Myocyte (in vitro differentiated cells): ENCODE measurements at regions not wholly inside any gene's neighbourhood (a gene's known extent, or its start where the extent isn't known, plus 50 kb on each side); places are given as distances from the start of the nearest gene placed in this dataset.

ENCODE experiments used
- DNase-seq: peaks from one replicate; pipeline ENCODE4 v3.0.0-alpha.2; 2012; ENCODE audit warnings: low read depth

DNA sequence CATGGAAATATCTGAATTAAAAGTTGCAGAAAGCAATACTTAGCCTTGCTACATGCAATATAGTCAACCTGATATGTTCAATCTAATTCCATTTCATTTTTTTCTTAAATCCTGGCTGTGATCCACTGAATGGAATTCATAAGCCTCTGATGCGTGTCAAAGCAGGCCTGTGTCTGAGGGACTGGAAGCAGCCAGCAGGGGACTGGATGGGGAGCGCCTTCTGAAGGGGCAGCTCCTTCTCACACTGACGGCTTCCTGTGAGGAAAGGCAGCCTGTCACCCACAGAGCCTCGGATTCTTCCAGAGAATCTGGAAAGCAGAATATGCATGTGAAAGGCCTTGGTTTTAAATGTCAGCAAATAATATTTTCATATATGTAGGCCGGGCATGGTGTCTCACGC is 73.5 kb downstream of the KCNF1 start:
- DNase-seq: no peak

DNA sequence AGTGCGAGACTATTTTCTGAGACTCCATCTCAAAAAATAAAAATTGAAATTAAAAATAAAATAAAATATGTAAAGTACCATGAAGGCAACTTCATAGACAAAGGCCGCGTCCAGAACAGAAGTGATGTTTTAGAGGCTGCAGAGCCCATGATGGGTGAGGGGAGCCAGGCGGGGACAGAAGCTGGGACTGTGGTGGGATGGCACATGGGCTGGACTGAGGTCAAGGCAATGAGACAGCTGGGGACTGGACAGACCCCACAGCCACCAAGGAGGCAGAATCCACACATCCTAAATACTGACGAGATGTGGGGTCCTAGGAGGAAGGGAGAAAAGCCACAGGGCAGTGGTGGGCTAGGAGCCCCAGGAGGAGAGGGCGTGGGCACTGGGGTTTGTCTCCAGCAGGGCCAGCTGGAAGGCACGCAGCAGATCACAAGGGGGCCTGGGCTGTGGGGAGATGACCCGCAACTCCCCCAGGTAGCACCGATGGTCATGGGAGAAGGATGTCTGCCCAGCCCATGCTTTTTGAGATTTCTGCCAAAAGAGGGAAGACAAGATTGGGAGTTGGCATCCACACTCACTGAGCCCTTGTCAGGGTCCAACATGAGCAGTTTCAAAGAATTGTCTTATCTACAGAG is 74.3 kb downstream of the KCNF1 start:
- DNase-seq: no peak

DNA sequence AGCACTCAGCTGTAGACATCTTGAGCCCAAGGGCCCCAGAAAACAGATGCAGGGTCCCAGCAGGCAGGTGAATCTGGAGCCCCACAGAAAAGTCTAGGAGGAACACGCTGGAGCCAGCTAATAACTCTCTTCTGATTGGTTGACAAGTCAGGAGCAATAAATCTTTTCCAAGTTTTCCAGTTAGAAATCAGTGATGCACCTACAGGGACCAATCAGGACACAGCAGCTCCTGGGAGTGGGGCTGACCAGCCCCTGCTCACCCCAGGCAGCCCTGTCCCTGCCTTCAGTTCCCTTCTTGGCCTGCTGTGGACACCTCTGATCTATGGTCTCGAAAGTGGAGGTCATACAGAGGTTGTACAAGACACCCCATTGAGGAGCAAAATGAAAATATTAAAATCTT is 75.7 kb downstream of the KCNF1 start:
- no peak for DNase-seq

DNA sequence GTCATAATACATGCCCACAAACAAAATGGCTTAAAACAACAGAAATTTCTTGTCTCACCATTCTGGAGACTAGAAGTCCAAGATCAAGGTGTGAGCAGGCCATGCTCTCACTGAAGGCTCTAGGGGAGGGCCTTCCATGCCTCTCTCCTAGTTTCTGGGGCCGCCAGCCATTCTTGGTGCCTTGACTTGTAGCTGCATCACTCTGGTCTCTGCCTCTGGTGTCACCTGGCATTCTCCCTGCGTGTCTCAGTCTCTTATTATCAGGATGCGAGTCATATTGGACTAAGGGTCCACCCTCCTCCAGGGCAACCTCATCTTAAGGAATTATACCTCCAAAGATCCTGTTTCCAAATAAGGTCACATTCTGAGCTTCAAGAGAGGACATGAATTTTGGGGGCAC is 76.1 kb downstream of the KCNF1 start:
- no peak for DNase-seq

DNA sequence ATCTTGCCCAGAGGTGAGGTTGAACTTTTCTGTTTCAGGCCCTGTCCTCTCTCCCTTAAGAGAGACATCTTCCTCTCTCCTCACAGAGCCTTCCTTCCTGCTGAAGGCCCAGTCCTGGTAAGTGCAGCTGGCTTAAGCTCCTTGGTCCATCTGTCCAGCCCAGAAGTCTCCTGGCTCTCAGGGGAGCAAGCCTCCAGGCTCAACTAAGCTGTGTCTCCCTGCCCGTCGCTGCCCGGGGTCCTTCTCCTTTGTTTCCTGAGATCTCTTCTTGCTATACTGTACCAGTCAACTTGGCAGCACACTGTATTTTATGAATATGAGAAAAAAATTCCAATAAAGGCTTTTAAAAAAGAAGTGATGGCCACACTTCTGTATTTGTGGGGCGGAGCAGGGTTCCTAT is 77.4 kb downstream of the KCNF1 start:
- no peak for DNase-seq

DNA sequence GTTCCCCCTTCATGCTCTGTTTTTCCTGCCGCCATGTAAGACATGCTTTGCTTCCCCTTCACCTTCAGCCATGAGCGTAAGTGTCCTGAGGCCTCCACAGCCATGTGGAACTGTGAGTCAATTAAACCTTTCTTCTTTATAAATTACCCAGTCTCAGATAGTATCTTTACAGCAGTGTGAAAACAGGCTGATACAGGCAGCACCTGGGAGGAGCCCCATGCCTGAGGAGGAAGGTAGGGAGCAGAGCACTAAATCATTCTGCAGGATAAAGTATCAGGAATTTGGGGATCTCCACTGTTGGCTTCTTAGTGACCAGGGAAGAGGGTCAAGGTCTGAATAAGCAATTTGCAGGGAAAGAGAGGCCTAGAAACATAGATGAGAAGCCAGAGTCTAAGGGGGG is 78.0 kb downstream of the KCNF1 start:
- no peak for DNase-seq

DNA sequence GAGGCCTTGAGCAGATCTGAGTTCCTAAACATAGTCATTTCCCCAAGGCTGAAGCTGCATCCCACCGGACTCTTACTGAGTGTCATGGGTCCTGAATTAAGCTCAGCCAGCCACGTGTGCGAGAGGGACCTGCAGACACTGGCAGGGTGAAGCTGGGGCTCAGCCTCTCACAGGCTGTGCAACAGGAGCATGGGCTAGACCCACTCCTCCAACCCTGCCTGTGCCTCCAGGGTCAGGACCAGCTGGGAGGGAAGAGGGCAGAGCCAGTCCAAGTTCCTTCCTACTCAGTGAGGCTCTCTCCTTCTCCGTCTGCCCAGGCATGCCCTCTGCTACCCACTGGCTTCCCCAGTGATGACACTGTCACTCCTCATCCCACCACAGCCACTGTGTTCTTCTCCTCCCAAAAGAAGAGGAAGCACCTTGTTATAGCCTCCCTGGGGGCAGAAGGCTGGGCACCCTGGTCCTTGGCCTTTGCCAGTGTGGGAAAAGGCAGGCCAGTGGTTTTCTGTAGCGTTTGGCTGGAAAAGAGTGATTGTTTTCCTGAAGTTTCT is 78.9 kb downstream of the KCNF1 start:
- no peak for DNase-seq

DNA sequence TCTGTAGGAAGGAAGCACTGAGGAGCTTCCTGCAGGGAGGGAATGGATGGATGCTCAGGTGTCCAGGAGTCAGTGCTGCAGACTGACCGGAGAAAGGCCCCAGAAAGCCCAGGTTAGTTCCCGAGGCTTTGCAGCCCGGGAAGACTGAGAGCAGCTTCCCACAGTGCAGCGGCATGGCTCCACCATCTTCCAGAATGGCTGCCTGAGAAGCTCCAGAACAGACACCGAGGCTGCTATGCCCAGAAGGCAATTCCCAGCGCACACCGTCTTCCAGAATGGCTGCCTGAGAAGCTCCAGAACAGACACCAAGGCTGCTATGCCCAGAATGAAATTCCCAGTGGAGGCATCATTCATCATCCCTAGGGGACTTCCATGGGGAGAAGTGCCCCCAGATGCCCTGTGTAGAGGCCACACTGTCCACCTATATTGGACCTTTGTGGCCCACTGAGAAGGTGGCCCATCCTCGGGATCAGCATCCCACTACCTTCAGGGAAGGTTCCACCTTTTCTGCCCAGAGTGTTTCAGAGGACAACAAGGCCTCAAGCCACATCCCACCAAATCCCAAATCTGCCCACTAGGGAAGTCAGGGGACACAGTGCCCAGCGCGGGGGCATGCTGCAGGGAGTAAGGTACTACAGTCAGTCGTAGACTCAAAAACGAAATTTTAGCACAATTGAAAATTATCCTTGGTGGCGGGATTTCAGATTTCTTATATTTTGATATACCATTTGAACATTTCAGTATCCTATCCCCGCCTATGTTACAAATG is 80.5 kb downstream of the KCNF1 start:
- no peak for DNase-seq

DNA sequence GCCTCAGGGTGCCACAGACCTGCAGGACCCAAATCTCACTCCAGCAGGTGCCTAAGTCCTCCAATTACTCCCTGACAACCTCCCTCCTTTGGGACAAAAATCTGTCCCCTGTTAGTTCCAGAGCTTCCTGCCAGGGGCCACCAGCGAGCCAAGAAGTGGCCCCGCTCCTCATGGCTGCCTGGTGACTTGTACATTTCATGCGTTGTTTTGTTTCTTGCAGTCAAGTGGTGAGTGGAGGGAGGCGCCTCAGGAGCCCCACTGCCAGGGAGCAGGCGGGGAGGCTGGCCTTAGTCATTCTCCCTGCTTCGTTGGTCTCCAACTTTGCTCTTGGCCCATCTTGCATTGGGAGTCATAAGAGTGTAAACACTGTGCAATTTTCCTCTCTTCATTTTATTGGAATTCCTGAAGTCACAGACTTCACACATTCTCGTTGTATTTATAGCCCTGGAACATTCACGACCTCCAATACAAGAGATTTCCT is 81.3 kb downstream of the KCNF1 start:
- DNase-seq: peak; percentile 7

DNA sequence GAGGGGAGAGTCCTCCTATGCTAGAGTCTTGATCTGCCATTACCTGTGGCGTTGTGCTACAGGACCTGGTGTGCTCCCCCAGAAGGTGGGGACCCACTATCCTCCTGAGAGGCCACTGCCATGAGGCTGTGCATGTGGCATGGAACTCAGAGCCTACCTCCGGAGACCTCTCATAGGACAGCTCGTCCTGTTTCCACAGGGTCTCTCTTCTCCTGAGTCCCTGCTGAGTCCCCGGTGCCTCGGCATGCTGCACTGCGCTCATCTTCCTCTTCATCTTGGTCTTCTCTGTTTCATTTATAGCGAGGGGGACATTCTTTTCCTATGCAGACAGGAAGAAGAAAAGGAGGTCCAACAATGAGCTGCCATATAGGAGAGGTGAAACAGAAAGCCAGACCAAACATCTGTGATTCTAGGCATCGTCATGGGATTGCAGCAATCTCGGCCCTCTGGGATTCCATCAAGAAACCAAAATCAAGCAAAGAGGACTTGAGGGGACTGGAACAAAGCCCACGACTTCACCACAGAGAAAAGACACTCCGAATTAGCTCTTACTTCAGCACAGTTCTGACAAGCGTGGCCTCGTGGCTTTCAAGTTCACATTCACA is 83.7 kb downstream of the KCNF1 start:
- DNase-seq: no peak

DNA sequence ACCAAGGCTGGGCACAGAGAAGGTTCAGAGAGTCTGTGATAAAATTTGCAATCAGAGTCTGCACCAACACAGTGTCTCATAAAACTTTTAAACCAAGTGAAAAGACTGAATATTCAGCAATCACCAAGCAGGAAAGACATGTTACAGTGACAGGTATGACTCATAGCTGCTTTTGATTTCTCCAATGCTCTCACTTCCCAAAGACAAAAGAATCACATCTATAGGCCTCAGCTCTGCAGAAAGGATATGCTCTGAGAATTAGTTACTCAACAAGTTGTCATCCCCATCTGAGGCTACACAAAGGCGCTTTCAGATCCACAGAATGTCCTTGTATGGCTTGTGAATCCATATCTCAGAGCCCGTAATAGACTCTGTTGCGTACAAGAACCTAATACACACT is 92.5 kb downstream of the KCNF1 start:
- no peak for DNase-seq

DNA sequence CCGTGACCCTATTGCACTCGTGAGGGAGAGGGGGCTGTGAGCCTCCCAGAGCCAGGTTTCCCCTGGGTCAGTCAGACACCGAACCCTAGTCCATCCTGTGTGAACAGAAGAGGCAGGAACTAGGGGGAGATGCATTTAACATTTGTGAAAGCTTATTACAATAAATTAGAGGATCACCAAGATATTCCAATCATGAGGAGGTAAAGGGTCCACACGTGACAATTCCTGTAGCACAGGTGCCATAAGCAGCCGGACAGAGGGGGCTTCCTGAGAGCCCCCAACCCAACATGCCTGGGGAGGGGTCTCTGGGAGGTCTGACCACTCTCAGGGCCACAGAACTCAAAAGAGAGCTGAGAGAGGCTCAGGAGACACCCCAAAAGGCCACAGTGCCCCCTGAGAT is 93.3 kb downstream of the KCNF1 start:
- DNase-seq: no peak

DNA sequence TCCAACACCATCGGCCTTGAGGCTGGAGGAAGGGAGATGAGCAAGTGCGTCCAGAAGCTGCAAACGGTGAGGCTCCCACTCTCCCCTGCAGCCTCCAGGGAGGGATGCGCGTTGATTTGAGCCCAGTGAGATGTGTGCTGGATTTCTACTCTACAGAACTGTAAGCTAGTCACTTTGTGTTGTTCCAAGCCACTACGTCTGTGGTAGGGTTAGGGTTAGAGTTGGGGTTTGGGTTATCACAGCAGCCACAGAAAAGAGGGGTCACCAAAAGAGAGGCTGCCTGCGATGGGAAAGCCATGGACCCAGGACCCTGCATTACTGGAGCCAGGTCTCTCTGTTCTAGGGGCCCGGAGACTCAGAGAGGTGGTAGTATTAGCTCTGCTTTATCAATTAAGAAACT is 94.5 kb downstream of the KCNF1 start:
- DNase-seq: no peak

DNA sequence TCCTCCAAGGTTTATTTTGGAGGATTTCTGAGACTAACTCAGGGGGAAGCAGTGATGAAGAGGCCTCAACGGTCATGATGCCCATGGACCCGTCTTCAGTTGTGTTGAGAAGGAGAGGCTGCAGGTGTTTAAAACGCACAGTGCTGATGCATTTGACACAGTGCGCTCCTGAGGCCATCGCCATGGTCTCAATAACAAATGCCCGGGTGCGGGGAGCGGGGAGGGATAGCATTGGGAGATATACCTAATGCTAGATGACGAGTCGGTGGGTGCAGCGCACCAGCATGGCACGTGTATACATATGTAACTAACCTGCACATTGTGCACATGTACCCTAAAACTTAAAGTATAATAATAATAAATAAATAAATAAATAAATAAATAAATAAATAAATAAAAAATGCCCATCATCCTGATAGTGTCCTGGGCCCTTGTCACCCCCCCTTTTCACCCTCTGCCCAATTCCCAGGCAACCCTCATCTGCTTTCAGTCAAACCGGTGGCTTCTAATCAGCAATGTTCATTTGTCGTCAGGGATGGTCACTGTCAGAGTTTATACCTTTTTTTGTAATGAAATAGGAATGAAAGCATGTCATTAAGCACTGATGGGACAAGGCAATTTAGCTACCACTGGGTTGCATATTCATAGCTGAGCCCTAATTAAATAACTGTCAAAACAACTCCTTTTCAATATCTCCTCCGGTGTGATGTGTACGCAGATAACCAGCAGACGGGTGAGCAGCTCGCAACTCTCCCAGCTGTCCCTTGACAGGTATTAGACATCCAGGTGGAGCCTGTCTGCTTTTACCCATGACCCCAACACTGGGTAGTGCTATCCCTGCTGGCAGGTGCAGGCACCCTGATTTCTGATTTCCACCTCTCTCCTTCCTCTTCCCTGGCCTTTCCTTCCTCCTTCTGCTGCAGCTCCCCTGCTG is 95.9 kb downstream of the KCNF1 start:
- DNase-seq: no peak

DNA sequence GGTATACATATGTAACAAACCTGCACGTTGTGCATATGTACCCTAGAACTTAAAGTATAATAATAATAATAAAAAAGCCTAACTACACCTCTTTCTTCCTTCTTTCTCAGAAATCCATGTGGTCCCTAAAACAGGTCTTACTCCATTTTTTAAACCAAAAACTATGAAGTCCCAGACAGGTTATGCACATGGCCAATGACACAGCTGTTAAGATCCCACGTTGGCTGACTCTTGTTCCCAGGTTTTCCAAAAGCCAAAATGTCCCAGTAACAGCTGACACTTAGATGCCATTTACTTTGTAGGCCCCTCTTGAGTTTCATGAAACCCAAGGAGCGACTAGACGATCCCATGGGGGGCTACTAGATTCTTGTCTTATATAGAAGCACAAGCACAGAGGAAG is 97.0 kb downstream of the KCNF1 start:
- no peak for DNase-seq

DNA sequence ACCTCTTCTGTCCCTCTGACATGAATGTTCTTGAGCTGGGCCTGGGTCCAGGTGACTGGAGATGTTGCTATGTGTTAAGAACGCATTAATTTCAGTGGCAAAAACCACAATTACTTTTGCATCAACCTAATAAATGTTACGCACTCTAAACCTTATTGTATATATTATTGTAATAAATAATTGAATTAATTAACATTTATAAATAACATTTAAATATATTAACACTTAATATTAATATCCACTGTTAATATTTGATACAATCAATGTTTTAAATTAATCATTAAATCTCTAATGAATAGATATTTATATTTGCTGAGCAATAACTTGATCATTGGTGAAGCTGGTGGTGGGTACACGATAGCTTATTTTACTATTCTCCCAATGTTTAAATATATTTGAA is 97.4 kb downstream of the KCNF1 start:
- no peak for DNase-seq

DNA sequence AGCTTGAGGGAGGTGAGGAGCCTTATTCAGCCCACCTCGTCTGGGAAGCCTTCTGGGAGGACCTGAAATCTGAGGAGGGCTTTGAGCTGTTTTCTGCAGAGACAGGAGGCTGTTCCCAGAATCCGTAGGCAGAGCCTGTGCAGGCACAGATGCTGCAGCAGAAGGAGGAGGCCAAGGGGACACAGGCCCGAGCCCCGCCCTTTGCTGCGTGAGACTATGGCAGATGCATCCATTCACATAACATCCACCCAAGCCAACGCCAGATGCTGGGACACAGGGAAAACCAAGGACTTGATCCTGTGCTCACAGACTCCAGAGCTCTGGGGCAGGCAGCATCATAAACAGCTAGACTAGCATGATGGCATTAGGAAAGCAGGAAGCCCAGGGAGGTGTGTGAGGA is 98.2 kb downstream of the KCNF1 start:
- DNase-seq: no peak

DNA sequence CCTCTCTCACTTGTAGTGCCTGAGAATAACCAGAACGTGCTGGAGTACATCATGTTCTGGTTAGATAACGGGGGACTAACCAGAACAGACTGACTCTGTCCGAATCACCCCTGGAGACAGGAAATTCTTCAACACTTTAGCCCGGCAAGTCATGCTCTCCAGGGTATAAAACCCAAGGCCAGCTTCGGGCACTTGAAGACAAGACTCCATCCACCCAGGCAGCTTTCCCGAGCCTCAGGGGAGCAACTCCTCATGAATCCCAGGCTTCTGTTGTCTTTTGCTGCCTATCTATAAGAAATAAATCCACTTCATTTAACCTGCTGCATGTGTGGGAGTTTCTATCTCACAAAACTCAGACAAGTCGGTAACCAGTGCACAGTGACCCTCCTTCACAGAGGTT is 99.6 kb downstream of the KCNF1 start:
- no peak for DNase-seq

DNA sequence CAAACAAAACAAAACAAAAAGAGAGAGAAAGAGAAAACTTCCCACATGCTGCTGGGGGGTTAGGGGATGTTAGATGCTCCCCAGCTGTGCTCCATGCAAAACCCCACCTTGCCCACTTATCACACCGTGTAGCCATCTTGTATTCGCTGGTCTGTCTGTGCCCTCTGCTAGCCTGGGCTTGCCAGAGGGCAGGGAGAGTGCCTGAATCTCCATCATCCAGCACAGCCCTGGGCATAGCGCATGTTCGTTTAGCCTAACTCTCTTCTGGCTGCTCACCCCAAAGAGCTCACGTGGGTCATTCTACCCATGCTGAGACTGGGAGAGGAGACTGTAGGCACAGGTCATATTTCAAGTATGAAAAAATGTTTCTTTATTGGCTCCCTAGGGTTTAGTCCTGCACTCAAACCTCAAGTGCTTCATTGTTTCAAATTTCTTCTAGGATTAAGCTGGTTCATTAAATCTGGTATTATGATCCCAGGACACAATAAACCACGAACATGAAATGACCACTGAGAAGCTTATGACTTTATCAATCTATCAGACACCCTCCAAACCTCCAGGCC is 100.5 kb downstream of the KCNF1 start:
- no peak for DNase-seq

DNA sequence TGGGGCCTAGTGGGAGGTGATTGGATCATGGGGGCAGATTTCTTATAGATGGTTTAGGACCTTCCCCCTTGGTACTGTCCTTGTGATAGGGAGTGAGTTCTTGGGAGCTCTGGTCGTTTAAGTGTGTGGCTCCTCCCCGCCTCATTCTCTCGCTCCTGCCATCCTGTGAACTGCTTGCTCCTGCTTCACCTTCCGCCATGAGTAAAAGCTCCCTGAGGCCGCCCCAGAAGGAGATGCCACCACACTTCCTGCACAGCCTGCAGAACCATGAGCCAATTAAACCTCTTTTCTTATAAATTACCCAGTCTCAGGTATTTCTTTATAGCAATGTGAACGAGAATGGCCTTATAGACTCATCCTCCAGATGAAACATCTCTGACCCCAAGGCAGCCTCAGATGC is 101.5 kb downstream of the KCNF1 start:
- DNase-seq: no peak

DNA sequence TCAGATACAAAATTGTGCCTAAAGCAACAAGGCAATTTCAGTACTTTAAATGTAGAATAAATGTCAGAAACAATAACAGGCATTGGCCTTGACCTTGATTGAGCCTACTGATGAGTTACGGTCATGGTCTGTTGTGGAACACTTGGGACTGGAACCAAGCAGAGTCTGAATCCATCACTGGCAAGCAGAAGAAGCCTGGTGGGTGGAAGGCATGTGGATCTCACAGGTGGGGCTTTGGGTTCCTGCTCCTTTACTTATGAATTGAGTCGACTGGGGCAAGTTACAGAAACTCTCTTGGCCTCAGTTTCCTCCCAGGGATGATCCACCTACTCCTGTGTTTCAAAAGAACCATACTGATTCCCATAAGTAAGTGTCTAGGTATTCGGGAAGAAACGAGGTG is 102.3 kb downstream of the KCNF1 start:
- no peak for DNase-seq
